ENCODE measurements at regions not wholly inside any gene's neighbourhood (a gene's known extent, or its start where the extent isn't known, plus 50 kb on each side); places are given as distances from the start of the nearest gene placed in this dataset.

DNA sequence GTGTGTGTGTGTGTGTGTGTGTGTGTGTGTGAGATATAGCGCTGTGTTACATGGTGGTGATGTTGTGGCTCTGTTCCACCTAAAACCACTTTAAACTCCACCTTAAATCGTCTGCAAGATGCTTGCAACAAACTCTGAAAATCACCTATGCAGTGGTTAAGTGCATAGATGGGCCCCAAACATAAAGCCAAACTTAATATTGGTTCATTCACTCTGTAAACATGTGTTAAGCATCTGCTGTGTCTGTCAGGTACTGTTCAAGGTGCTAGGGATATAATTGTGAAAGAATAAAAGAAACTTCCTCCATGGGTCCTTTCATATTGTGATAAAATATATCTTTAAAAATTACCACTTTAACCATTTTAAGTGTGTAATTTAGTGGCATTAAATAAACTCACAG, 645.4 kb upstream of the SORCS1 start:
- TF ChIP-seq, protein P1, sequence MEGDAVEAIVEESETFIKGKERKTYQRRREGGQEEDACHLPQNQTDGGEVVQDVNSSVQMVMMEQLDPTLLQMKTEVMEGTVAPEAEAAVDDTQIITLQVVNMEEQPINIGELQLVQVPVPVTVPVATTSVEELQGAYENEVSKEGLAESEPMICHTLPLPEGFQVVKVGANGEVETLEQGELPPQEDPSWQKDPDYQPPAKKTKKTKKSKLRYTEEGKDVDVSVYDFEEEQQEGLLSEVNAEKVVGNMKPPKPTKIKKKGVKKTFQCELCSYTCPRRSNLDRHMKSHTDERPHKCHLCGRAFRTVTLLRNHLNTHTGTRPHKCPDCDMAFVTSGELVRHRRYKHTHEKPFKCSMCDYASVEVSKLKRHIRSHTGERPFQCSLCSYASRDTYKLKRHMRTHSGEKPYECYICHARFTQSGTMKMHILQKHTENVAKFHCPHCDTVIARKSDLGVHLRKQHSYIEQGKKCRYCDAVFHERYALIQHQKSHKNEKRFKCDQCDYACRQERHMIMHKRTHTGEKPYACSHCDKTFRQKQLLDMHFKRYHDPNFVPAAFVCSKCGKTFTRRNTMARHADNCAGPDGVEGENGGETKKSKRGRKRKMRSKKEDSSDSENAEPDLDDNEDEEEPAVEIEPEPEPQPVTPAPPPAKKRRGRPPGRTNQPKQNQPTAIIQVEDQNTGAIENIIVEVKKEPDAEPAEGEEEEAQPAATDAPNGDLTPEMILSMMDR (conservative IDR thresholded peaks at IDR 0.05; ENCODE audit: low read depth, low read length): no peak
- H3K4me3 ChIP-seq (ENCODE audit: low read depth, low read length): no peak overlapping the region
- DNase-seq (ENCODE audit: low read depth): no peak

DNA sequence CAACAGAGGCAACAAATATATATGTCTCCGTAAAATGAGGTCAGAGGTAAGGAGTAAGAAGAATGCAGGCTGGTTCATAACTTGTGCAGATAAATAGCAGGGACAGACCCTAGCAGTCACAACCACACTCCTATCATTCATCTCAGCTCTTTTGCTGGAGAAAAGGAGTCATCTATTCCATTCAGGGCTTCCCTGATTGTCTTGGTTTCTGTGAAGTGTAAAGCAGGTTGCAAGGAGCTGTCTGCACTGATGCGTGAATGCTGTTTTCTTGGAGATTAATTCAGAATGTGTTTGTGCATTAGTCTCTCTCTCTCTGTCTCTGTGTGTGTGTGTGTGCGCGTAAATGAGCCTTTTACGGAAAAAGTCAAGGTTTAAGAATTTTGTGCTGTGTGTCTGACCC, 643.3 kb upstream of the SORCS1 start:
- TF ChIP-seq, protein P1 (conservative IDR thresholded peaks at IDR 0.05; ENCODE audit: low read depth, low read length): no peak
- no peak overlapping the region for H3K4me3 ChIP-seq (ENCODE audit: low read depth, low read length)
- DNase-seq (ENCODE audit: low read depth): no peak

DNA sequence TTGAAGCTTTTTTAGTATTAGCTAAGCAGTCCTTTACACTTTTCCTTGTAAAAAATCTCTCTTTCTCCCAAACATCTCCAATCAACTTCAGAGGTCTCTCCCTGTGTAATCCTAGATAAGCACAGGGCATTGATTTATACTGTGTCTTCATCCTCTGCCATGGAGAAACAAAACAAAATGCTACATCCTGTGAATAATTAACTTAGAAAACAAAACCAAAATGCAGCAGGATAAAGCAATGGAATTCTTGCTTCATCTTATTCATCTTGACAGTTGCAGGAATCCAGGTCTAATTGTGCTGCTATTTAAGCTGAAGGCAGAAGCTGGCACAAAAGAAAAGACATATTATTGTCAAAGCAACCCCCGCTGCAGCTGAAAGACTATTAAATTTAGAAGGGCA, 641.5 kb upstream of the SORCS1 start:
- H3K4me3 ChIP-seq (ENCODE audit: low read depth, low read length): no peak overlapping the region
- no peak for DNase-seq (ENCODE audit: low read depth)
- TF ChIP-seq, protein P1 (conservative IDR thresholded peaks at IDR 0.05; ENCODE audit: low read depth, low read length): no peak

DNA sequence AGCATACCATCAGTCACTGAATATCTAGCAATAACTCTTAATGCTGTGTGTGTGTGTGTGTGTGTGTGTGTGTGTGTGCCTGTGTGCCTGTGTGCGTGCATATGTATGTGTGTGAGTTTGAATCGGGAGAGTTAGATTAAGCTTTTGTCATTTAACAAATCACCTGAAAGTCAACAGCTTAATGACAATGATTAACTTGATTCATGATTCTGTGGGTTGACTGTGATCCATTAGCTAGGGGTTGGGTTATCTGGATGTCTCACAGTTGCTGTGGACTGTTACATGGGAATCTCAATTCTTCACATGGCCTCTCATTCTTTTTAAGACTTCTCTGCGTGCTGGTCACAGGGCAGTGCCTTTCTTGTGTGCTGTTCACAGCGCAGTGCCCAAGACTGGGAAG, 639.0 kb upstream of the SORCS1 start:
- TF ChIP-seq, protein P1 (conservative IDR thresholded peaks at IDR 0.05; ENCODE audit: low read depth, low read length): no peak
- no peak for DNase-seq (ENCODE audit: low read depth)
- no peak overlapping the region for H3K4me3 ChIP-seq (ENCODE audit: low read depth, low read length)

DNA sequence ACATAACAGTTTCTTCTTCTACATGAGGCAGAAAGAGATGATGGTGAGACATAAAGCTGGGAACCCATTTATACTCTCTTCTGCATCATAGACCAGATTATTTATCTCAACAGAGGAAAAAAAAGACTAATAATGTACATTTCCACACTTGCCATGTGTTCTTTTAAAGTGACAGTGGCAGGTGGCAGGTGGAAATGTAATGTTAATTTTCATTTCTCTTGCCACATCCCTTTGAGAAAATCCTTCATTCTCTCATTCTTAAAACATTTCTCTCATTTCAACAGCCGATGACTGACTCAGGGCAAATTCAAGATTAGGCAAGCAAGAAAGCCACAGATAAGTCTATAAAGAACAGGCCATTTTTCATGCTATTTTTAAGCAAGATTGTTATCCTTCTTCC, 635.6 kb upstream of the SORCS1 start:
- H3K4me3 ChIP-seq (ENCODE audit: low read depth, low read length): no peak overlapping the region
- TF ChIP-seq, protein P1 (conservative IDR thresholded peaks at IDR 0.05; ENCODE audit: low read depth, low read length): no peak
- DNase-seq (ENCODE audit: low read depth): no peak

DNA sequence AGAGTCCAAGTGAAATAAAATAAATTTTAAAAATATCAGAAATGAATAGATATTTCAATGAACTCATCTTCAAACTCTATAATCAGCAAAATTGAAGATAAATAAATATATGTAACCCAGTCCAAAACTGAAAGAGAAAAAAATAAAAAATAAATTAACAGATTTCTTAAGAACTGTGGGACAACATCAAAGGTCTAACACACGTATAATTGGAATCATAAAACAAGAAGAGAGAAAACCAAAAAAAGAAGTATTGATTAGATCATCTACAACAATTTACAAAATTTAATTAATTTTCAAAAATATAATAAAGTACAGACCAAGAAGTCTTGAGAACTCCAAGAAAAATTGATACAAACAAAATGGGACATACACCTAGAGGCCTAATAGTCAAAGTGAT, 625.8 kb upstream of the SORCS1 start:
- no peak overlapping the region for H3K4me3 ChIP-seq (ENCODE audit: low read depth, low read length)
- TF ChIP-seq, protein P1 (conservative IDR thresholded peaks at IDR 0.05; ENCODE audit: low read depth, low read length): no peak
- peak; percentile 10 for DNase-seq (ENCODE audit: low read depth)

DNA sequence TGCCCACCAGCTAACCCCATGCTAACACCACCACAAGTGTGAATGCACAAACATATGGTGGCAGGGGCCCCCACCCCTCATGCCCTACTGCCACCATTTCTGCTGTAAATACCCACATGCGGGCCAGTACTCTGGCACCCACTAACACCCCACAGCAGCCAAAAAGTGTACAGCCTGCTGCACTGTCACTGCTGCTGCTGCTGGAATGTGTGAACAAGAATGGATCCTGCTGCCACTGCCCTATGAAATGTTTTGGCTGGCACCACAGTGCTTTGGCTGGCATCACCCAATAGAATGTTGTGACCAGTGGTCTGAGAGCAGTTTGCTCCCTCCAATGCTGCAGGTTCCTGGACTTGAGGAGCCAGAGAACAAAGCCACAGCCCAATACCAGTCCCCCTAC, 606.6 kb upstream of the SORCS1 start:
- TF ChIP-seq, protein P1 (conservative IDR thresholded peaks at IDR 0.05; ENCODE audit: low read depth, low read length): no peak
- DNase-seq (ENCODE audit: low read depth): no peak
- no peak overlapping the region for H3K4me3 ChIP-seq (ENCODE audit: low read depth, low read length)
